ENCODE measurements at regions not wholly inside any gene's neighbourhood (a gene's known extent, or its start where the extent isn't known, plus 50 kb on each side); places are given as distances from the start of the nearest gene placed in this dataset.

- Histone ChIP-seq H2AK5ac (ENCODE audit: low read depth, low read length) (no peak overlapping the region), H3K14ac (replicated peaks; ENCODE audit: low read depth, low read length) (no peak overlapping the region), H3K9me1 (ENCODE audit: insufficient read depth, low read length) (no peaks in the 10 kb centered on the region), H3K4me2 (ENCODE audit: low read depth, low read length) (no peak overlapping the region), H2AK9ac (replicated peaks; ENCODE audit: low read depth, low read length, poor library complexity) (no peak overlapping the region), H3K18ac (ENCODE audit: low read depth, low read length) (no peak overlapping the region), H4K8ac (ENCODE audit: low read depth in 2 of 2, low read length in 2 of 2) (no peak overlapping the region), H3K9me3 (ENCODE audit: control insufficient read depth, insufficient read depth, low read length) (no peaks in the 10 kb centered on the region), H2AFZ (replicated peaks; ENCODE audit: low read length, poor library complexity) (no peak overlapping the region), H4K20me1 (ENCODE audit: insufficient read depth, low read length) (no peaks in the 10 kb centered on the region), H2BK15ac (ENCODE audit: low read depth, low read length) (no peak overlapping the region), H3K36me3 (ENCODE audit: control insufficient read depth, insufficient read depth, low read length) (no peaks in the 10 kb centered on the region), H2BK5ac (ENCODE audit: low read depth, low read length, poor library complexity, severe bottlenecking) (no peak overlapping the region), H4K91ac (ENCODE audit: insufficient read depth, low read depth, low read length) (no peak overlapping the region), H3K27me3 (ENCODE audit: control insufficient read depth, insufficient read depth, low read length) (no peaks in the 10 kb centered on the region), H3K56ac (ENCODE audit: extremely low read depth, insufficient read depth, low read length) (no peak overlapping the region), H3K4me1 (ENCODE audit: control insufficient read depth, insufficient read depth, low read length) (no peaks in the 10 kb centered on the region), H3K4me3 (ENCODE audit: insufficient read depth, low read depth, low read length) (no peak overlapping the region), H2BK120ac (ENCODE audit: low read depth, low read length) (no peak overlapping the region), H2BK20ac (ENCODE audit: low read depth, low read length) (no peak overlapping the region), H3K27ac (ENCODE audit: insufficient read depth, low read length) (no peak overlapping the region), H3K79me1 (ENCODE audit: low read depth in 1 of 2, low read length in 2 of 2) (no peaks in the 10 kb centered on the region), H4K5ac (ENCODE audit: low read depth, low read length) (no peak overlapping the region), H3K9ac (ENCODE audit: low read depth, low read length) (no peak overlapping the region), H3K4ac (ENCODE audit: low read depth, low read length) (no peak overlapping the region), H3K23ac (ENCODE audit: low read depth, low read length) (no peak overlapping the region)
- no peak for DNase-seq
- no TSS peak for BruUV-seq (replicated peaks)
- in situ Hi-C loops (cut with MboI; ENCODE audit: low sequenced_read_pairs) = no loop called here
- intact Hi-C loops (cut with micrococcal nuclease) = no loop called here
- dilution Hi-C loops (cut with HindIII; ENCODE audit: low sequenced_read_pairs, unreplicated experiment) = no loop called here
- POLR2A ChIA-PET (ENCODE audit: unreplicated experiment) = no interaction called here
- WGBS, 2 experiments (ENCODE audit: extremely low coverage in 2 of 2, insufficient read length in 1 of 2) = no CpG with 5 or more reads among the region's 4 CpGs
- ATAC-seq (ENCODE audit: low read depth) = no peak
- no peak for TF ChIP-seq RAD21 (IDR thresholded peaks at IDR 0.05; ENCODE audit: low read length)
- TF ChIP-seq ELK1 (IDR thresholded peaks at IDR 0.05; ENCODE audit: borderline replicate concordance, low read depth, low read length) = no peak
- TF ChIP-seq CHD1 (IDR thresholded peaks at IDR 0.05; ENCODE audit: low read depth, low read length) = no peak
- TF ChIP-seq MAZ (IDR thresholded peaks at IDR 0.05; ENCODE audit: borderline replicate concordance, low read depth, low read length) = no peak
- TF ChIP-seq CTCF (conservative IDR thresholded peaks at IDR 0.05; ENCODE audit: low read depth, low read length) = no peak
- no peak for TF ChIP-seq MXI1 (IDR thresholded peaks at IDR 0.05; ENCODE audit: borderline replicate concordance, low read depth, low read length)
- TF ChIP-seq SMC3 (IDR thresholded peaks at IDR 0.05; ENCODE audit: low read depth, low read length) = no peak
- no peak for TF ChIP-seq NFE2L2 (IDR thresholded peaks at IDR 0.05; ENCODE audit: low read depth, low read length)
- no peak for TF ChIP-seq POLR2A (IDR thresholded peaks at IDR 0.05; ENCODE audit: low read depth, low read length)
- TF ChIP-seq USF2 (IDR thresholded peaks at IDR 0.05; ENCODE audit: low read depth, low read length) = no peak
- CTCF ChIA-PET = no interaction called here
These were observed 1414.2 kb downstream of the EFNB2 start for GRCh38 chr13:105121221-105121620.

All from IMR-90 (cell line).